Thyroid gland (tissue), 4 donors: ENCODE measurements at regions not wholly inside any gene's neighbourhood (a gene's known extent, or its start where the extent isn't known, plus 50 kb on each side); places are given as distances from the start of the nearest gene placed in this dataset.

Experiments
- POLR2A ChIP-seq, 2 donors: fragments of 450-650 bp; IDR thresholded peaks; one replicate each; pipeline ENCODE4 v1.6.1; 2017; ENCODE audit warnings: antibody characterized with exemption in 2 of 2, mild to moderate bottlenecking in 2 of 2, moderate library complexity in 1 of 2
- TF ChIP-seq, protein P1 (sequence below), 6 experiments: fragments of 200-600 bp in 3 of 6; fragments of 450-650 bp in 3 of 6; sonication (generic) in 3 of 6; IDR thresholded peaks; one replicate each; pipeline ENCODE4 v1.5.1; 2016 to 2019; ENCODE audit warnings: antibody characterized with exemption in 6 of 6, mild to moderate bottlenecking in 2 of 6, inconsistent platforms in 1 of 6, moderate library complexity in 1 of 6

DNA sequence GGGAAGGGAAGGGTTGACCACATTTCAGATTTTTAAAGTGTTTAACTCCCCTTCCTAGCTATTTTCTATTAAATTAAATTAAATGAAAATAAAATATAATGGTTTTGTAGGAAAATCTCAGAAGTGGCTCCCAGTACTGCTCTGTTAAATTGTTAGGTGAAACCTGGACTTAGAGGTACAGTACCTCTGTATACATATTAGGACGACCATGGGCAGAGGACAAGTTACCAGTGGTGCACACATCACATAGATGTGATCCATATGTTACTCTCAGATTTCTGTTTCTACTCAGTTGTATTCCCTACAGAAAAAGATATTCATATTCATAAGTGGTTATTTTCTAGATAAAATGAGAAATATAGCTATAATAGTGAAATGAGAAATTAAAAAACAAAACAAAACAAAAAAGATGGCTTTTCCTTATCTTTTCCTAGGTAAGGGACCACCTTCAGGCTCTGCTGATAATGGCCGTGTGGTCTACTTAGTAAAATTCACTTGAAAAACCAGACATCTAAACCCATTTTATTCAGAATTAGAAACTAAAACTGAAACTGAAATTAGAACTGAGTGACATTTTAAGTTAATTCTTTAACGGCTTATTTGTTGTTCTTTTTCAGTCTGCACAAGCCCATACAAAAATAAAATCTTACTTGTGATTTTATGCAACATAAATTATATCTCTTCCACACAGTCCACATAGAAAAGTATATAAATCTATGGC, 832.5 kb upstream of the CHAC2 start:
- TF ChIP-seq, protein P1, sequence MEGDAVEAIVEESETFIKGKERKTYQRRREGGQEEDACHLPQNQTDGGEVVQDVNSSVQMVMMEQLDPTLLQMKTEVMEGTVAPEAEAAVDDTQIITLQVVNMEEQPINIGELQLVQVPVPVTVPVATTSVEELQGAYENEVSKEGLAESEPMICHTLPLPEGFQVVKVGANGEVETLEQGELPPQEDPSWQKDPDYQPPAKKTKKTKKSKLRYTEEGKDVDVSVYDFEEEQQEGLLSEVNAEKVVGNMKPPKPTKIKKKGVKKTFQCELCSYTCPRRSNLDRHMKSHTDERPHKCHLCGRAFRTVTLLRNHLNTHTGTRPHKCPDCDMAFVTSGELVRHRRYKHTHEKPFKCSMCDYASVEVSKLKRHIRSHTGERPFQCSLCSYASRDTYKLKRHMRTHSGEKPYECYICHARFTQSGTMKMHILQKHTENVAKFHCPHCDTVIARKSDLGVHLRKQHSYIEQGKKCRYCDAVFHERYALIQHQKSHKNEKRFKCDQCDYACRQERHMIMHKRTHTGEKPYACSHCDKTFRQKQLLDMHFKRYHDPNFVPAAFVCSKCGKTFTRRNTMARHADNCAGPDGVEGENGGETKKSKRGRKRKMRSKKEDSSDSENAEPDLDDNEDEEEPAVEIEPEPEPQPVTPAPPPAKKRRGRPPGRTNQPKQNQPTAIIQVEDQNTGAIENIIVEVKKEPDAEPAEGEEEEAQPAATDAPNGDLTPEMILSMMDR (IDR thresholded peaks at IDR 0.05): no peak
- no peak for TF ChIP-seq POLR2A (IDR thresholded peaks at IDR 0.05)
